Breast epithelium (tissue), 3 donors: ENCODE measurements at regions not wholly inside any gene's neighbourhood (a gene's known extent, or its start where the extent isn't known, plus 50 kb on each side); places are given as distances from the start of the nearest gene placed in this dataset.

Experiments
- POLR2A ChIP-seq: fragments of 450-650 bp; IDR thresholded peaks from one replicate; pipeline ENCODE4 v1.6.1; 2016; ENCODE audit warnings: antibody characterized with exemption, mild to moderate bottlenecking, moderate library complexity
- TF ChIP-seq, protein P1 (sequence below), 3 donors: fragments of 450-650 bp; IDR thresholded peaks; one replicate each; pipeline ENCODE4 v1.5.1; 2016 to 2017; ENCODE audit warnings: antibody characterized with exemption in 3 of 3, mild to moderate bottlenecking in 3 of 3, moderate library complexity in 3 of 3

DNA sequence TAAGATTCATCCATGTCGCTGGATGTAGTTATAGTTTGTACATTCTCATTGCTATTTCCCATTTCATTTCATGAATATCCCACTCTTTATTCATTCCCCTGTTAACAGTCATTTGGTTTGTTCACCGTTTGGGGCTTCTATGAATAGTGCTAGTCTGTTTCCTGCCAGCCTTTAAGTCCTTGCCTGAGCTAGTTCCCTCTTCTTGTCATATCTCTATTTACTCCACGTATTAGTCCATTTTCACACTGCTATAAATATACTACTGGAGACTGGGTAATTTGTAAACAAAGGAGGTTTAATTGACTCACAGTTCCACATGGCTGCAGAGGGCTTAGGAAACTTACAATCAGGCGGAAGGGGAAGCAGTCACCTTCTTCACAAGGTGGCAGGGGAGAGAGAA, 56.2 kb downstream of the PLCE1 start:
- TF ChIP-seq POLR2A: no peak
- TF ChIP-seq, protein P1, sequence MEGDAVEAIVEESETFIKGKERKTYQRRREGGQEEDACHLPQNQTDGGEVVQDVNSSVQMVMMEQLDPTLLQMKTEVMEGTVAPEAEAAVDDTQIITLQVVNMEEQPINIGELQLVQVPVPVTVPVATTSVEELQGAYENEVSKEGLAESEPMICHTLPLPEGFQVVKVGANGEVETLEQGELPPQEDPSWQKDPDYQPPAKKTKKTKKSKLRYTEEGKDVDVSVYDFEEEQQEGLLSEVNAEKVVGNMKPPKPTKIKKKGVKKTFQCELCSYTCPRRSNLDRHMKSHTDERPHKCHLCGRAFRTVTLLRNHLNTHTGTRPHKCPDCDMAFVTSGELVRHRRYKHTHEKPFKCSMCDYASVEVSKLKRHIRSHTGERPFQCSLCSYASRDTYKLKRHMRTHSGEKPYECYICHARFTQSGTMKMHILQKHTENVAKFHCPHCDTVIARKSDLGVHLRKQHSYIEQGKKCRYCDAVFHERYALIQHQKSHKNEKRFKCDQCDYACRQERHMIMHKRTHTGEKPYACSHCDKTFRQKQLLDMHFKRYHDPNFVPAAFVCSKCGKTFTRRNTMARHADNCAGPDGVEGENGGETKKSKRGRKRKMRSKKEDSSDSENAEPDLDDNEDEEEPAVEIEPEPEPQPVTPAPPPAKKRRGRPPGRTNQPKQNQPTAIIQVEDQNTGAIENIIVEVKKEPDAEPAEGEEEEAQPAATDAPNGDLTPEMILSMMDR (IDR thresholded peaks at IDR 0.05): no peak
